GM19238 (cell line): ENCODE measurements at regions not wholly inside any gene's neighbourhood (a gene's known extent, or its start where the extent isn't known, plus 50 kb on each side); places are given as distances from the start of the nearest gene placed in this dataset.
"Not testable (repeated sequence)": the region's sequence is repeated elsewhere in the genome, so short reads cannot be mapped to it uniquely, and the experiment has no call there.

ENCODE experiments used
- DNase-seq: peaks from one replicate; pipeline ENCODE4 v3.0.0; 2011; ENCODE audit warnings: low spot score; ENCODE audit not compliant: insufficient read length

GRCh38 chr10:9254353-9254752 lies 1199.9 kb downstream of the GATA3 start:
- DNase-seq: no peak

GRCh38 chr10:9260690-9261089 lies 1206.2 kb downstream of the GATA3 start:
- DNase-seq: no peak

- DNase-seq: no peak
Observed at GRCh38 chr10:9262770-9263169, 1208.3 kb downstream of the GATA3 start.

- DNase-seq: no peak
Observed at GRCh38 chr10:9268176-9268575, 1213.7 kb downstream of the GATA3 start.

GRCh38 chr10:9273126-9273833 lies 1218.8 kb downstream of the GATA3 start:
- DNase-seq: not testable (repeated sequence)

- DNase-seq: no peak
Observed at GRCh38 chr10:9274206-9274755, 1219.8 kb downstream of the GATA3 start.

- DNase-seq: no peak
Observed at GRCh38 chr10:9275861-9276260, 1221.4 kb downstream of the GATA3 start.

- no peak for DNase-seq
Observed at GRCh38 chr10:9285690-9286089, 1231.2 kb downstream of the GATA3 start.

GRCh38 chr10:9289811-9290210 lies 1235.3 kb downstream of the GATA3 start:
- DNase-seq: no peak

- DNase-seq: no peak
Observed at GRCh38 chr10:9291081-9291480, 1236.6 kb downstream of the GATA3 start.

GRCh38 chr10:9294132-9294663 lies 1239.7 kb downstream of the GATA3 start:
- DNase-seq: no peak

- no peak for DNase-seq
Observed at GRCh38 chr10:9294865-9295264, 1240.4 kb downstream of the GATA3 start.

GRCh38 chr10:9296190-9296589 lies 1241.7 kb downstream of the GATA3 start:
- DNase-seq: no peak

- DNase-seq: no peak
Observed at GRCh38 chr10:9297580-9297979, 1243.1 kb downstream of the GATA3 start.

GRCh38 chr10:9299966-9300365 lies 1245.5 kb downstream of the GATA3 start:
- DNase-seq: no peak

GRCh38 chr10:9301148-9301547 lies 1246.7 kb downstream of the GATA3 start:
- no peak for DNase-seq

GRCh38 chr10:9301554-9301953 lies 1247.1 kb downstream of the GATA3 start:
- no peak for DNase-seq

- DNase-seq: no peak
Observed at GRCh38 chr10:9302140-9302746, 1247.8 kb downstream of the GATA3 start.

GRCh38 chr10:9305018-9305655 lies 1250.6 kb downstream of the GATA3 start:
- no peak for DNase-seq

GRCh38 chr10:9311702-9312499 lies 1257.4 kb downstream of the GATA3 start:
- no peak for DNase-seq

GRCh38 chr10:9315292-9315691 lies 1260.8 kb downstream of the GATA3 start:
- no peak for DNase-seq
